ENCODE measurements at regions not wholly inside any gene's neighbourhood (a gene's known extent, or its start where the extent isn't known, plus 50 kb on each side); places are given as distances from the start of the nearest gene placed in this dataset.
"Not testable (repeated sequence)": the region's sequence is repeated elsewhere in the genome, so short reads cannot be mapped to it uniquely, and the experiment has no call there.

DNA sequence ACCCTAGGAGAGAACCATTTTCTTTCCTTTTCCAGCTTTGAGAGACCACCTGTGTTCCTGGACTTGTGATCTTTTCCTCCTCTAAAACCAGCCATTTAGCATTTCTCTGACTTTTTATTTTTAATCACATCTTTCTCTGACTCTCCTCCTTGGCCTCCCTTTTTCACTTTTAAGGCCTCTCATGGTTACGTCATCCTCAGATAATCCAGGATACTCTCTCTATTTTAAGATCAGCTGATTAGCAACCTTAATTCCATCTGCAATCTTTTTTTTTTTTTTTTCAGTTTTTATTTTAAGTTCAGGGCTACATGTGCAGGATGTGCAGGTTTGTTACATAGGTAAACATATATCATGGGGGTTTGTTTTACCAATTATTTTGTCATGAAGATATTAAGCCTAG is 54.0 kb downstream of the RFPL4B start:
- no peak for DNase-seq (ENCODE audit: low spot score)

DNA sequence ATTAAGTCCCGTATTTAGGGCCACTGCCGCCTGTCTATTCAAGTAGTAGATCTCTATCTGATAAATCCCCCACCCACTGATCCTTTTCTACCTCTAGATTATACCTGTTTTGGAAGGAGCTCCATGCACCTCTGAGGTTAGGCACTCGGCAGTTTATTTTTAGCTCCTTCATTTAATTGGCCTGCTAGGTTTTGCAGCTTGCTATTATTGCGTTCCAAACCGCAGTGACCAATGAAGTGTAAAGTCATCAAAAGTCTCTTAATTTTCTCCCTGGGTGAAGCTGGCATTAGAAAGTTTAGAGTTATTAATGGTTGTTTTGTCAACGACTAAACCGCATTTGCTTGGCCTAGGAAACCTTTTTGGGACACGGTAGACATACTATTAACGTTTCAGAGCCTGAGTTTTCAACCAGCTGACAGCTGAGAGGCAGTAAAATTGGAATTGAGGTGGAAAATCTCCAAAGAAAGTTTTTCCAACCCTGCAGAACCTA is 60.0 kb downstream of the RFPL4B start:
- no peak for DNase-seq (ENCODE audit: low spot score)

DNA sequence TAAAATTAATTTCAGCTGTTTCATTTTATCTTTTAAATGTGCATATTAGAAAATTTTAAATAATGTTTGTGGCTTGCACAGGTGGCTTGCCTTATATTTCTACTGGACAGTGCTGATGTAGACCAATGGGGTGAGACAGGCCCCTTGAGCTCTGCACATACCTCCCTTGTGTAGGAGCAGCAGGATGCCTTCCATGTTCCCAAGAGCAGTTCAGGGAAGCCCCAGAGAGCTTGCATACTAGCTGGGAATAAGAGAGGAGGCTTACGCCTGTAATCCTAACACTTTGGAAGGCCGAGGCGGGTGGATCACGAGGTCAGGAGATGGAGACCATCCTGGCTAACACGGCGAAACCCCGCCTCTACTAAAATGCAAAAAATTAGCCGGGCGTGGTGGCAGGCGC is 61.4 kb downstream of the RFPL4B start:
- DNase-seq (ENCODE audit: low spot score), result no peak

DNA sequence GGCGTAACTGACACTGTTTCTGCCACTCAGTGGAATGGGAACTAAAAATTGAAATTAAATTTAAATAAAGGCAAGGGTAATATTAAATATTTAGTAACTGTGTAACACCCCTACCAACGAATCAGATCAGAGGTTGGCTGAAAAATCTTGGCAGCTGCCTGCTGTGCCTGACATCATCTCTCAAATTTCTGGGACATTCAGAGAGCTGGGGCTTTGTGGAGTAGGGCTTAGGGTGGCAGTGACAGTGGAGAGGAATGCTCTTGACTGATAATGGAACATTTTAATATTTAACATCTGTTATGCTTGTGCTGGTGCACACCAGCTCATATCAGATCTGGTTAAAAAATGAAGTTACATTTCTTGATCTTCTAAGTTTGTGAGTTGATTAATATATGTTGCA is 62.2 kb downstream of the RFPL4B start:
- no peak for DNase-seq (ENCODE audit: low spot score)

DNA sequence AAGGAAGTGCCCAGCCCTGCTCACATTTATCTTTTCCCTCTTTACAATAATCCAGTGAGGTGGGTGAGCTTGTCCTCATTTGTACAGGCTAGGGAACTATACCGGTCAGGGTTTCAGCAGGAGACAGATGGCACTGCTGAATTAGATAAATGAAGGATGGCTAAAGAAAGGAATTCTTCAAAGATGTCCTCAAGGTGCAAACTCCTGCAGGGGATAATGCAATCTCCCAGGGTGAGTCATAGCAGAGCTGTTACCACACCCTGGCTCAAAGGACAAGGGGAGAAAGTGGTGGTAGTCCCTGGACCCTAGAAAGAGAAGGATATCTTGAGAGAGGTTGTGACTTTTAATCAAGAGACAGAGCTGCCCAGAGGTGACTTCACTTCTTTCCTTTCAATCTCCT is 66.7 kb downstream of the RFPL4B start:
- DNase-seq (ENCODE audit: low spot score), result no peak

DNA sequence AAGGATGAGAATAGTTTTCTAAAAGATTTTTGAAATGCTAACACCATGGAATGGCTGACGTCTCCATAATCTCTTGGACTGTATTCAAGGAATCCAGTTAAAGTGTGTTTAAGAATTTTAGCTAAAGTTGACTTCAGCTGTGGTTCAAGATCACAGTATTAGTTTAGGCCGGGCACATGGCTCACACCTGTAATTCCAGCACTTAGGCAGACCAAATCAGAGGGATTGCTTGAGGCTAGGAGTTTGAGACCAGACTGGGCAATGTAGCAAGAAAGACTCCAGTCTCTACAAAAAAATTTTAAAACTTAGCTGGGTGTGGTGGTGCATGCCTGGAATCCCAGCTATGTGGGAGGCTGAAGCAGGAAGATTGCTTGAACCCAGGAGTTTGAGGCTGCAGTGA is 68.2 kb downstream of the RFPL4B start:
- no peak for DNase-seq (ENCODE audit: low spot score)

DNA sequence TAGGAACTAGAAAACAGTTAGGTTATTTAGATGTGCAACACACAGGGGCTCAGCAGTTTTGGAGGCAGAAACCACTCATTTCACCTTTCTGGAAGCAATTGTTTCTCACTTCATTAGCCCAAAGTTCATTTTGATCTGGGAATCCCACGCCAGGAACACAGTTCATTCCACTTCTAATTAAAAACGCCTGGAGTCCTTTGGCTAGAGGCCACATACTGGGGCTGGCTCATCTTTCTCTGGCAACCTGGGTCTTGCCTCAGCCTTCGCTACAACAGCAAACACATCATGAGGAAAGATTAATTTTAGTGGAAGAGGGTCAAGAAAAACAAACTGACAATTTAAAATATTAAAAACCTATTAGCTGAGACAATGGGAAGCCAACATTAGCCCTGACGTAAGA is 69.7 kb downstream of the RFPL4B start:
- DNase-seq (ENCODE audit: low spot score), result no peak

DNA sequence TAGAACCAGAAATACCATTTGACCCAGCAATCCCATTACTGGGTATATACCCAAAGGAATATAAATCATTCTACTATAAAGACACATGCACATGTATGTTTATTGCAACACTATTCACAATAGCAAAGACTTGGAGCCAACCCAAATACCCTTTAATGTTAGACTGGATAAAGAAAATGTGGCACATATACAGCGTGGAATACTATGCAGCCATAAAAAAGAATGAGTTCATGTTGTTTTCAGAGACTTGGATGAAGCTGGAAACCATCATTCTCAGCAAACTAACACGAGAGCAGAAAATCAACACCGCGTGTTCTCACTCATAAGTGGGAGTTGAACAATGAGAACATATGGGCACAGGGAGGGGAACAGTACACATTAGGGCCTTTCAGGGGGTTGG is 79.9 kb downstream of the RFPL4B start:
- DNase-seq (ENCODE audit: low spot score), result not testable (repeated sequence)

DNA sequence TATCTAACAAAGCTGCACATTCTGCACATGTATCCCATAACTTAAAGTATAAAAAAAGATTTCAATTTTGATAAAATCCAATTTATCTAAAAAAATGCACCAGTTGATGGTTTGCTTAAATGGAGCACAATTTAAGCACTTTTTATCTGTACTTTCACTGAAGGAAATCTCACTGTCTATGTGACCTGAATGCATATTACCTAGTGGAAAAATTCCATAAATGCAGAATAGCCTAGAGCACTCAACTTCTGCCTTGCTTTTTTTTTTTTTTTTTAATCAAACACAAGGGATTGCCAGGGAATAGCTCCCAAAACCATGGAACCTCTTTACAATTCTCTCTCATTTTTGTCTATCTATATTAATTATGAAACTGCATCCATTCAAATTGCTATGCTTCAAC is 80.4 kb downstream of the RFPL4B start:
- DNase-seq (ENCODE audit: low spot score), result no peak

DNA sequence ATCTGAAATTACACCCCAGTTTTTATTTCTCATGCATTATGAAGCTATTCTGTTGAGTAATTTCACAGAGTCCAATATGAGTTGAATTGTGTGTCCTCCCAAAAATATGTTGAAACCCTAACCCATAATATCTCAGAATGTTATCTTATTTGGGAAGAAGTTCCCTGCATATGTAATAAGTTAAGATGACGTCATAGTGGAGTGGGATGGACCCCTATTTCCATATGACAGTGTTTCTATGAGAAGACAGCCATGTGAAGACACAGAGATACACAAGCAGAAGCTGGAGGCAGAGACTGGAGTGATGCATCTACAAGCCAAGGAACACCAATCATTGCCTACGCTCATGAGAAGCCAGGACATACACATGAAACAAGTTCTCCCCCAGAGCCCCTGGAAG is 81.3 kb downstream of the RFPL4B start:
- DNase-seq (ENCODE audit: low spot score), result no peak

DNA sequence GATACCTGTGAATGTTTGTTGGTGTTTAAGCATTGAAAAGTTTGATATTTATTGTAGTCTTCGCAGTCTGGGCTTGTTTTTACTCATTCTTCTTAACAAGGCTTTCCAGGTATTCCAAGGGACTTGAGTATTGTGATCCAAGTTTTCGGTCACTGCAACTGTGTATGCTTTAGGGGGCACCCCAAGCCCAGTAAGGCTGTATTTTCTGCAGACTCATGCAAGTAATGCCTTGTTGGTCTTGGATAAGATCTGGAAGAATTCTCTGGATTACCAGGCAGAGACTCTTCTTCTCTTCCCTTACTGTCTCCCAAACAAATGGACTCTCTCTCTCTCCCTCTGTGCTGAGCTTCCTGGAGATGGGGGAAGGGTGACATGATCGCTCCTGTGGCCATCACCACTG is 82.1 kb downstream of the RFPL4B start:
- DNase-seq (ENCODE audit: low spot score), result no peak

DNA sequence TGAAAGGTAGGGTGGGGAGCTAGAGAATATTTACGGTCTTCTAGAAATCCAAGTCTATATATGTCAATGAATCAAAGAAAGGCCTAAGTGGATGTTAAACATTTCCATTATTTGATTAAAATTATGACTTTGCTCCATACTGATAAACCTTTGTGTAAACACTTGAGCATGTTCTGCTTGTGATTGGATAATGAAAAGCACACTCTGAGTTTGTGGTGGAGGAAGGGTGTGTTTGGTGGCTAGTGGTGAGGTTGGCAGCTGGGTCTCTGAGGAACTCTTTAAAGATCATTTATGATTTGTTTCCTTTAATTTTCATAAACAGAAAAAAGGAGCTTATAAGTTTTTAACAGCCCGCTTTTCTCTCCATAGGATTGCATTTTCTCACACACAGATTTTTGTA is 84.7 kb downstream of the RFPL4B start:
- DNase-seq (ENCODE audit: low spot score), result no peak

DNA sequence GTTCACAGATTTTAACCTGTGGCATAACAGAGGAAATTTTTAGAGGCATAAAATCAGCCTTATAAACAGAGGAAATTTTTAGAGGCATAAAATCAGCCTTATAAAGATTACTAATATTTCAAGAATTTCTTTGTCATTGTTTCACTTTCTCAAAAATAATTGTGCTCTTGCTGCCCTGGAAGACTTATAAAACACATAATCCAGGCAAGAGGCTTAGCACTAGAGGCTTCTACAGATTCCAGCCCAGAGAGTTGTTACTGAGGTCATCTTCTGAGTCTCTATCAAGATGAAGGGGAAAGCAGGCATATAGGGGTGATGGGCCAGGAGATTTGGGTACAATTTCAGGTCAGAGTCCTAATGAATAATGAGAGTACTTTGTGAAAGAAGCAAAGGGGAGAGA is 85.7 kb downstream of the RFPL4B start:
- DNase-seq (ENCODE audit: low spot score), result no peak

DNA sequence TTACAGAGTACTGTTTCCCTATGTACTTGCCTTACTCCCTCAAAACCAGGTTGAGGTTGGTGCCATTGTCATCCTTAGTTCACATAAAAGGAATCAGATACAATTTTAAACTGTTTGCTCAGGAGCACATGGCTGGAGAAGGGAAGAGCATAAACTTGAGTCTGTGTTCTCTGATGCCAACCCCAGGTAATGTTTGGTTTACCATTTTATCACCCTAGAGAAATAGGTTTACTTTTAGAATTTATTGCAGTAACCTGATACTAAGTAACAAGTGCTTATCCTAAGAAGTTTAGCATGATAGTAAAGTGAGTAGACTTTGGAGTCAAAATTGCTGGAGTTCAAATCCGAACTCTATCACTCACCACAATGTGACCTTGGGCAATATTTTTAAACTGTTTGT is 86.3 kb downstream of the RFPL4B start:
- DNase-seq (ENCODE audit: low spot score), result no peak

DNA sequence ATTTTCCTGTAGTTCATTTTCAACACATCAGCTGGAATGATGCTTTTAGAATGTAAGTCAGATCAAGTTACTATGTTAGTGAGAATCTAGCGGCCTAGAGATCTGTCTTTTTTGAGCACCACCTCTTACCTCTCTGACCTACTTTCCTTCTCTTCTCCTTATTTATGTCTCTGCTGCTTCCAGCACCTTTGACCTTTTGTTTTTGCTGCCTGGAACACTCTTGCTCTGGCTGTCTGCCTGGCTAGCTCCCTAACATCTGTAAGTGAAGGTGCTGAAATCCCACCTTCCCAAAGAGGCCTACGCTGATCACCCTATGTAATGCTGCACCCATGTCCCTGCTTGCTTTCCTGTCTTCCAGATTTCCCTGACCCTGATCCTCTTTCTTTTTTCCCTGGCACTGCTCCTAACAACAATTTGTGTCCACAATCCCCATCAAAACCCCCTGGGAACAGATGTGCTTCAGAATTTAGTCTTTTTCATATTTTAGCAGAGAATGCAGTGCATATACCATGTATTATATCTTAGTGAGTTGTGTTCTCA is 87.8 kb downstream of the RFPL4B start:
- no peak for DNase-seq (ENCODE audit: low spot score)

DNA sequence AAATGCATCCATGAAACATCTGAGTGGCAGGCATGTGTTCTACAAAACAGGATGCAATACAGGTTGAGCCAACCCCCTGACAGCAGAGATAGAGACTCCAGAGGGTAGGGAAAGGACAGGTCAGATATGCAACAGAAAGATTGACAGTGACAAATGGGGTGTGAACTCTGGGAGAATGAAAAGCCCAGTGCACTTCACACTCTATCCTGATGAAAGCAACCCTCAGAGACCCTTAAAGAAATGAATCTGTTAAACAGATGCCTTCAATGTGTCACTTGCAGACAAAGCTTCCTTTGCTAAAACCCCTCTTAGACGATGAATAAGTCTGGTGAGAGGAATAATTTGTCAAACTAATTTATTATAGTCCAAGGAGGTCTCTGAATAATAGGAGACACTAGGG is 89.9 kb downstream of the RFPL4B start:
- no peak for DNase-seq (ENCODE audit: low spot score)

DNA sequence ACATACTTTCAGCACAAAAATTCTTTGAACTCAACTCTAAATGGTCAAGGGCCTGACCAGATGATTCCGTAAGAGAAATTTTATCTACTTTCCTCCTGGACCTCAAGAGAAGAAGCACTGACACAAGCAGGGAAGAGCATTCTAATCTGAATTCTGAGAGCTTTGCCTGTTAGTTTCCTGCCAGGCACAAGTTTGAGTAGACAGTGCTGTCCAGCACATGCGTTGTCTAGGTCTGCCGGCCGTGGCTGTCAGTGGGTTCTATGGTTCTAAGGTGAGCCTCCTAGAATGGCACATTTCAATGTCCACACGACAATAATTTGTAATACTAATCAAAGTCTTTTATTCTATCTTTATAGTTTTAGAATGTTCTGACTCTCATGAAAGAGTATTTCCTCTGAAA is 91.9 kb downstream of the RFPL4B start:
- no peak for DNase-seq (ENCODE audit: low spot score)

DNA sequence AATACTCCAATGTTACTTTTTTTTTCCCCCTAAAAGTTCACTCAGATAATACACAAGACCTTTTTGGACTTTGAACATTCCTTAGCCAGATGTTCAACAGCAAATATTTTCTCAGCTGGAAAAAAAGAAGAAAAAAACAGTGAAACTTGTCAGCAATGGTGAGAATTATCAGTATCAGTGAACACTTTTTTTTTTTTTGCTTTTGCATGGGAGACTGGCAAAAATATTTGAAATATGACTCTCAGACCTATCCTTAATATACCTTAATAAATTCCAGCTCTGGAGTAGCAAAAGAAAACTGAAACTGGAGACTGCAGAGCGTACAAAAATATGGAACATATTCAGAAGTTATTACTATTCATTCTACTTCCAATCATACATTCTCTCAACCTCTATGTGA is 92.3 kb downstream of the RFPL4B start:
- no peak for DNase-seq (ENCODE audit: low spot score)

DNA sequence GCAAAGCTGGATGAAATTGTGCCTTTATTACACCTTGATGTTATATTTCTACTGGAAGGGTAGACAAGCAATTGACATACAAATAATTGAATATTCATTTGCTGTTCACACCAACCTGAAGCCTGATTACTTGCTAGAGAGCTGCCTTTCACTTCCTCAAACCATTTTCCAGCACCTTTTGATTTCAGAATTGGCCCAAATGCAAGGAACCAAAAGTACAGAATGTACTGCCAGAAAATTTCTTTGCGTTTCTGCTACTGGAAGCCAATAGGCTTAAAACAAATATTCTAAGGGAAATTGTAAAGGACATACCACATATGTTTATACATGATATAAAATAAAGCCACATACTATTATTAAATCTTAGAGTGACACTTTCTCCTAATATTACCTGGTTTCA is 94.5 kb downstream of the RFPL4B start:
- DNase-seq (ENCODE audit: low spot score), result no peak

DNA sequence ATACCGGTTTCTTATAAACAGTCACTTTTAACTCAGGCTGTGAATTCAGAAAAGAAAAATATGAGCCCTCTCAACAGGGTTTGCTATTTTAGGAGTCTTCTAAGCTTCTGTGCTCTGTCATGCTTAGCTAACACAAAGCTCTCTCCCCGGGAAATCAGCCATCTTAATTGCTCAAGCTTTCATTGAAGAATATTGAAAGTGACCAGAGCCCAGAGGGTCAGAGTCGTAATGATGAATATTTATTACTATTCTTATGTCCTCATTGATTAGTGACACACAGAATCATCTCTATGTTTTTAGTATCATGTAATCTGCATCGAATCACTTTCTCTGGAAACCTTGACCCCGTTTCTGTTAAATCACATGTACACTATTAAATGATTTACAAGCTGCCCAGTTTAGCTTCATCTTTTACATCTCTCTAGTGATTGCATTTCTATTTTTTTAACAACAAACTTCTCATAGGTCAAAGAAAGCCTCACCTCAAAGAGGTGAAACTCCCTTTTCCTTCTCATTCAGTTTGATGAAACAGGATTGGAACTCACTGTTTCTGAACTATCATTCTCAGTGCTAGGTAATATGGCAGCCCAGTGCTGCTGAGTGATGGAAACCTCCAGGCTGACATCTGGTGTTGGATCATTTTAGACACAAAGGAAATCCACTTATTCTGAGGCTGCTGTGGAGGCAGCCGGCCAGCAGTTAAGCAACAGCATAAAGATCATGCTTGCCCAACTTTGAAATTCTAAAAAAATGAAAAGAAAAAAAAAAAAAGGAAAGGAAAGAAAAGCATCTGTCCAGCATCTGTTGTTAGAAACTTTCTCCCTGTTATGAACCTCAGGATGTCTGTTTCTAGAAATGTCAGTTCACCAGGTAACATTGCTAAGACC is 96.3 kb downstream of the RFPL4B start:
- DNase-seq (ENCODE audit: low spot score), result no peak

DNA sequence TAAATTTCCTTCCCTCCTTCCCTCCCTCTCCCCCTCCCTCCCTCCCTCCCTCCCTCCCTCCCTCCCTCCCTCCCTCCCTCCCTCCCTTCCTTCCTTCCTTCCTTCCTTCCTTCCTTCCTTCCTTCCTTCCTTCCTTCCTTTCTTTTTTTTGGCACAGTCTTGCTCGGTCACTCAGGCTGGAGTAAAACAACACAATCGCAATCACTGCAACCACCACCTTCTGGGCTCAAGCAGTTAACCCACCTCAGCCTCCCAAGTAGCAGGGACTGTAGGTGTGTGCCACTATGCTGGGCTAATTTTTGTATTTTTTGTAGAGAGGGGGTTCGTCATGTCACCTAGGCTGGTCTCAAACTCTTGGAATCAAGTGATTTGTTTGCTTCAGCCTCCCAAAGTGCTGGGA is 101.7 kb downstream of the RFPL4B start:
- DNase-seq (ENCODE audit: low spot score), result not testable (repeated sequence)

DNA sequence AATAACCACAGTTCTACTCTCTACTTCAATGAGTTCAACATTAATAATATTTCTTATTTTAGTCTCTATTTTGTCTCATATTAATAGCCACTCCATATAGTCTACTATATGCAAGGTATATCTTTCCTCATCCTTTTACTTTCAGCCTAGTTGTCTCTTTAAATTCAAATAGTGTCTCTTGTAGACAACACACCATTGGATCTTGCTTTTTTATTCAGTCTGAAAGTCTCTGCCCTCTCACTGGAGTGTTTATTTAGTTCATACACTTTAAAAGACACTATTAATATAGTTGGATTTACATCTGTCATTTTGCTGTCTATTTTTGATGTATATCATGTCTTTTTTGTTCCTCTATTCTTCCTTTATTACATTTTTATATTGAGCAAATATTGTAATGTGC is 103.5 kb downstream of the RFPL4B start:
- no peak for DNase-seq (ENCODE audit: low spot score)

DNA sequence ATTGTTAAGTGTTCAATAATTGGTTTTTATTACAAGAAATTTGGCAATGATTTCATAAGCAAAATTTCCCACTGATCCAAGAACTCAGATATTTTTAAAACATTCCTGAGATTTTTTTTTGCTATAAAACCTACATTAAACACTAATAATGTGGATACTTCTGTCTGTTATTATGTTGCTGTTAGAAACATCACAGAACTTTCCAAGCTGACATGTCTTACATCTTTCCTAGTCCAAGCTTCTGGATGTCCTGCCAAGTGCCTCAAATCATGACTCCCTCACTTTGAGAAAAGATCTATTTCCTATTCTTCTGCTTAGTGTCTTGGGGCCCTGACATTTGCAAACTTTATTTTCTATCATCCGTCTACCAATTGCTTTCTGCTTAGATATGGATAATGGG is 110.8 kb downstream of the RFPL4B start:
- no peak for DNase-seq (ENCODE audit: low spot score)
